GM20431 (cell line): ENCODE measurements at regions not wholly inside any gene's neighbourhood (a gene's known extent, or its start where the extent isn't known, plus 50 kb on each side); places are given as distances from the start of the nearest gene placed in this dataset.

Source experiments
- in situ Hi-C: fragments of 300-500 bp; cut with MseI, MboI; formaldehyde crosslinking; loops from one replicate; pipeline ENCODE4 v1.15.0; 2020; ENCODE audit warnings: low sequenced_read_pairs; ENCODE audit not compliant: unreplicated experiment

GRCh38 chr16:72247821-72248253 is 75.9 kb upstream of the PMFBP1 start:
- in situ Hi-C loops: no loop called here

- in situ Hi-C loops: no loop called here
Measured at GRCh38 chr16:72246423-72246822, 74.5 kb upstream of the PMFBP1 start.

- in situ Hi-C loops: no loop called here
Measured at GRCh38 chr16:72244853-72245252, 72.9 kb upstream of the PMFBP1 start.

- in situ Hi-C loops: no loop called here
Measured at GRCh38 chr16:72243621-72244020, 71.7 kb upstream of the PMFBP1 start.

GRCh38 chr16:72242757-72243156 is 70.8 kb upstream of the PMFBP1 start:
- in situ Hi-C loops: no loop called here

- in situ Hi-C loops: no loop called here
Measured at GRCh38 chr16:72241930-72242329, 70.0 kb upstream of the PMFBP1 start.

- in situ Hi-C loops: no loop called here
Measured at GRCh38 chr16:72241008-72241407, 69.1 kb upstream of the PMFBP1 start.

GRCh38 chr16:72240466-72240865 is 68.5 kb upstream of the PMFBP1 start:
- in situ Hi-C loops: no loop called here

- in situ Hi-C loops: no loop called here
Measured at GRCh38 chr16:72236866-72237265, 64.9 kb upstream of the PMFBP1 start.

- in situ Hi-C loops: no loop called here
Measured at GRCh38 chr16:72234387-72234786, 62.4 kb upstream of the PMFBP1 start.

- in situ Hi-C loops: no loop called here
Measured at GRCh38 chr16:72228014-72228413, 56.1 kb upstream of the PMFBP1 start.

- in situ Hi-C loops: no loop called here
Measured at GRCh38 chr16:72226136-72226535, 54.2 kb upstream of the PMFBP1 start.

- in situ Hi-C loops: no loop called here
Measured at GRCh38 chr16:72224260-72224768, 52.4 kb upstream of the PMFBP1 start.

GRCh38 chr16:72222503-72222902 is 50.5 kb upstream of the PMFBP1 start:
- in situ Hi-C loops: no loop called here
